Neural progenitor cell (in vitro differentiated cells): ENCODE measurements at regions not wholly inside any gene's neighbourhood (a gene's known extent, or its start where the extent isn't known, plus 50 kb on each side); places are given as distances from the start of the nearest gene placed in this dataset.

Experiments
- EZH2 ChIP-seq: fragments of 200-600 bp; sonication (generic); IDR thresholded peaks from 2 replicates; pipeline ENCODE4 v1.6.1; 2017; ENCODE audit warnings: antibody characterized with exemption, mild to moderate bottlenecking, moderate library complexity
- TF ChIP-seq, protein P1 (sequence below): fragments of 200-600 bp; sonication (generic); IDR thresholded peaks from 2 replicates; pipeline ENCODE4 v1.5.1; 2017; ENCODE audit warnings: antibody characterized with exemption, mild to moderate bottlenecking

DNA sequence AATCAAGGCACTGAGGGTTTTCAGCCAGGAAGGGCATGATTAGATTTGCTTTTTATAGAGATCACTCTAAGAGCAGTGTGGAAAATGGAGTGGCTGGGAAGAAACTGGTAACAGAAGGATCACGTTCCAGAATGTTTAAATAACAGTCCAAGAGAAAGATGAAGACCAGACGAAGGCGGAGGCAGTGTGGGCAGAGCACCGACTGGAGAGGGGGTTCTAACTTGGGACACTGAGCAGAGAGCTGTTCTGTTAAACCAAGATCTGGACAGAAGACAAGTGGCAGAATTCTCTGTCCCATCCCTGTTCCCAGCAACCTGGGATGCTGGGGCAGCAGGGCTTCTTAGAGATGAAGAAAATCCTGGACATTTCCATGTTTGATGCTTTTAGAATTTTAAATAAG lies 249.1 kb upstream of the NR4A3 start:
- TF ChIP-seq, protein P1, sequence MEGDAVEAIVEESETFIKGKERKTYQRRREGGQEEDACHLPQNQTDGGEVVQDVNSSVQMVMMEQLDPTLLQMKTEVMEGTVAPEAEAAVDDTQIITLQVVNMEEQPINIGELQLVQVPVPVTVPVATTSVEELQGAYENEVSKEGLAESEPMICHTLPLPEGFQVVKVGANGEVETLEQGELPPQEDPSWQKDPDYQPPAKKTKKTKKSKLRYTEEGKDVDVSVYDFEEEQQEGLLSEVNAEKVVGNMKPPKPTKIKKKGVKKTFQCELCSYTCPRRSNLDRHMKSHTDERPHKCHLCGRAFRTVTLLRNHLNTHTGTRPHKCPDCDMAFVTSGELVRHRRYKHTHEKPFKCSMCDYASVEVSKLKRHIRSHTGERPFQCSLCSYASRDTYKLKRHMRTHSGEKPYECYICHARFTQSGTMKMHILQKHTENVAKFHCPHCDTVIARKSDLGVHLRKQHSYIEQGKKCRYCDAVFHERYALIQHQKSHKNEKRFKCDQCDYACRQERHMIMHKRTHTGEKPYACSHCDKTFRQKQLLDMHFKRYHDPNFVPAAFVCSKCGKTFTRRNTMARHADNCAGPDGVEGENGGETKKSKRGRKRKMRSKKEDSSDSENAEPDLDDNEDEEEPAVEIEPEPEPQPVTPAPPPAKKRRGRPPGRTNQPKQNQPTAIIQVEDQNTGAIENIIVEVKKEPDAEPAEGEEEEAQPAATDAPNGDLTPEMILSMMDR = no peak
- no peak for TF ChIP-seq EZH2
